GM10248 (cell line): ENCODE measurements at regions not wholly inside any gene's neighbourhood (a gene's known extent, or its start where the extent isn't known, plus 50 kb on each side); places are given as distances from the start of the nearest gene placed in this dataset.

Experiments used
- CTCF ChIA-PET: fragments of 300-600 bp; sonication (Branson Sonifier 250); formaldehyde crosslinking; extraction: SDS; loops from one replicate; lab custom pipeline; 2021; ENCODE audit warnings: antibody characterized with exemption; lab: Yijun Ruan, JAX
- POLR2A ChIA-PET: fragments of 350-650 bp; sonication (Branson Sonifier 250); formaldehyde crosslinking; extraction: SDS; loops from one replicate; lab custom pipeline; 2020; ENCODE audit warnings: antibody characterized with exemption; lab: Yijun Ruan, JAX
- DNase-seq: peaks from one replicate; pipeline ENCODE4 v3.0.0; 2012; ENCODE audit errors: extremely low spot score
- CTCF ChIP-seq: IDR thresholded peaks from 2 replicates; pipeline ENCODE4 v1.5.1; 2012; ENCODE audit warnings: mild to moderate bottlenecking, low read depth; ENCODE audit errors: extremely low read depth, missing control alignments, control extremely low read depth

- no peak for TF ChIP-seq CTCF
- no peak for DNase-seq
- POLR2A ChIA-PET: no interaction called here
- CTCF ChIA-PET: no interaction called here
Observed at GRCh38 chr2:183371545-183371944, 247.3 kb downstream of the NUP35 start.

GRCh38 chr2:183375821-183376220 lies 251.6 kb downstream of the NUP35 start:
- POLR2A ChIA-PET: no interaction called here

GRCh38 chr2:183383854-183384253 lies 259.6 kb downstream of the NUP35 start:
- POLR2A ChIA-PET: no interaction called here
- TF ChIP-seq CTCF: no peak
- CTCF ChIA-PET: no interaction called here
- no peak for DNase-seq

More at GRCh38 chr2:183375821-183376220, 251.6 kb downstream of the NUP35 start:
- CTCF ChIA-PET: interaction anchor here (0.8 kb wide), 1 partner anchor 13 kb away, joined by 3 read pairs; no protein-coding TSS in a partner anchor
- TF ChIP-seq CTCF: no peak
- no peak for DNase-seq

GRCh38 chr2:183389546-183390080 lies 265.4 kb downstream of the NUP35 start:
- DNase-seq: no peak
- ChIA-PET POLR2A (no interaction called here), CTCF (interaction anchor here (1.2 kb wide), 1 partner anchor 19 kb away, joined by 3 read pairs; no protein-coding TSS in a partner anchor)
- TF ChIP-seq CTCF: no peak

GRCh38 chr2:183390109-183390508 lies 265.9 kb downstream of the NUP35 start:
- DNase-seq: no peak
- POLR2A ChIA-PET: no interaction called here

GRCh38 chr2:183404392-183404791 lies 280.1 kb downstream of the NUP35 start:
- ChIA-PET CTCF (no interaction called here), POLR2A (no interaction called here)
- no peak for TF ChIP-seq CTCF

More at GRCh38 chr2:183390109-183390508, 265.9 kb downstream of the NUP35 start:
- no peak for TF ChIP-seq CTCF
- CTCF ChIA-PET: interaction anchor here (1.2 kb wide), 1 partner anchor 18 kb away, joined by 3 read pairs; no protein-coding TSS in a partner anchor

GRCh38 chr2:183408562-183408961 lies 284.3 kb downstream of the NUP35 start:
- POLR2A ChIA-PET: no interaction called here
- no peak for TF ChIP-seq CTCF
- CTCF ChIA-PET: interaction anchor here (0.7 kb wide), 1 partner anchor 18 kb away, joined by 3 read pairs; no protein-coding TSS in a partner anchor
- DNase-seq: no peak

More at GRCh38 chr2:183404392-183404791, 280.1 kb downstream of the NUP35 start:
- DNase-seq: no peak
